Choroid plexus epithelial cell (primary cell): ENCODE measurements at regions not wholly inside any gene's neighbourhood (a gene's known extent, or its start where the extent isn't known, plus 50 kb on each side); places are given as distances from the start of the nearest gene placed in this dataset.

Experiments
- DNase-seq: peaks from one replicate; pipeline ENCODE4 v3.0.0-alpha.2; 2010; ENCODE audit warnings: low read depth
- H3K4me3 ChIP-seq: 2 replicates; pipeline ENCODE4 v1.5.1; 2011; ENCODE audit warnings: low read depth, mild to moderate bottlenecking, control low read depth, low read length, moderate library complexity
- TF ChIP-seq, protein P1 (sequence below): conservative IDR thresholded peaks from 2 replicates; pipeline ENCODE4 v1.5.1; 2011; ENCODE audit warnings: low read depth, mild to moderate bottlenecking, control low read depth, inconsistent platforms, low read length, moderate library complexity

DNA sequence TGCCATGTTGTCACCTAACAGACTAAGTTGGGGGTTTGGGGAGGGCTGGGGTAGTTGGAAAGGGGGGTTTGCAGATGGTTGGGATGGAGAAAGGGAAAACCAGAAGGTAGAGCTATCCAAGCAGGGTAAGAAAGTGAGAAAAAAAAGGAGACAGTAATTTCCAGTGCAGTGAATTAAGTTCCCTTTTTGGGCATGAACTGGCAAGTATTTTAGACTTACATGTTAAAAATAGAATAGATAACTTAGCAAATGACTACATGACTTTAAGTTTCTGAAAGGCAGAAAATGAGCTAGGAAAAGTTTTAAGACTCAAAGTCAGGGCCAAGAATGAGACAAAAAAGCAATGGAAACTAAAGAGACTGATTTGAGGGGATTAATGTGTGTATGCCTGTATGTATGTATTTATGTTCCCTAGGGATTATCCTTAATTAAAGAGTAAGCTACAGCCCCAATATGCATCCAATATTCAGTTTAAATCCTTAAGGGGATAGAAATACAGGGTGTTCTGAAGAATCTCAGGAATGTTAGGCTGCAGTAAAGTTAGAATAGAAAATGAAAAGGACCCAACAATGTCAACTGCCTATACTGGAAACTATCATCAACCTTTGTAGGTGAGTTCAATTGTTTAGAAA is 285.2 kb upstream of the MME start:
- DNase-seq, result no peak
- no peak overlapping the region for H3K4me3 ChIP-seq

DNA sequence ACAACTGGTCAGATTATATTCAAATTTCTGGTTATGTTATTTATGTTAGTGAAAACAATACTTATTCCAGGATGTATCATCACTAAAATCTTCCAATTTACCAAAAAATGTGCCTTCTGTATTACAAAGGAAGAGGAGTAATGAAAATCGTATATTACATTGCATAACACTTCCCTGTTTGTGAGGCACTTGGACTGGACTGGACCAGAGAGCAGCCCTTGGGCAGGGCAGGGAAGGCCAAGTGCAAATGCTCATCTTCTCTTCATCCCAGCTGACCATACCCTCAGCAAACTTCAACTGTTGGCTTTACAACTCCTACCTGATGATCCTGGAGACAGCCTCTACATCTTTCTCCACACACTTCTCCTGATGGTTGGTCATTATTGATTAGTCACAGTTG is 285.7 kb upstream of the MME start:
- no peak overlapping the region for H3K4me3 ChIP-seq
- no peak for DNase-seq
- TF ChIP-seq, protein P1, sequence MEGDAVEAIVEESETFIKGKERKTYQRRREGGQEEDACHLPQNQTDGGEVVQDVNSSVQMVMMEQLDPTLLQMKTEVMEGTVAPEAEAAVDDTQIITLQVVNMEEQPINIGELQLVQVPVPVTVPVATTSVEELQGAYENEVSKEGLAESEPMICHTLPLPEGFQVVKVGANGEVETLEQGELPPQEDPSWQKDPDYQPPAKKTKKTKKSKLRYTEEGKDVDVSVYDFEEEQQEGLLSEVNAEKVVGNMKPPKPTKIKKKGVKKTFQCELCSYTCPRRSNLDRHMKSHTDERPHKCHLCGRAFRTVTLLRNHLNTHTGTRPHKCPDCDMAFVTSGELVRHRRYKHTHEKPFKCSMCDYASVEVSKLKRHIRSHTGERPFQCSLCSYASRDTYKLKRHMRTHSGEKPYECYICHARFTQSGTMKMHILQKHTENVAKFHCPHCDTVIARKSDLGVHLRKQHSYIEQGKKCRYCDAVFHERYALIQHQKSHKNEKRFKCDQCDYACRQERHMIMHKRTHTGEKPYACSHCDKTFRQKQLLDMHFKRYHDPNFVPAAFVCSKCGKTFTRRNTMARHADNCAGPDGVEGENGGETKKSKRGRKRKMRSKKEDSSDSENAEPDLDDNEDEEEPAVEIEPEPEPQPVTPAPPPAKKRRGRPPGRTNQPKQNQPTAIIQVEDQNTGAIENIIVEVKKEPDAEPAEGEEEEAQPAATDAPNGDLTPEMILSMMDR, result no peak

More for the DNA sequence above, 285.2 kb upstream of the MME start:
- TF ChIP-seq, protein P1, result no peak

DNA sequence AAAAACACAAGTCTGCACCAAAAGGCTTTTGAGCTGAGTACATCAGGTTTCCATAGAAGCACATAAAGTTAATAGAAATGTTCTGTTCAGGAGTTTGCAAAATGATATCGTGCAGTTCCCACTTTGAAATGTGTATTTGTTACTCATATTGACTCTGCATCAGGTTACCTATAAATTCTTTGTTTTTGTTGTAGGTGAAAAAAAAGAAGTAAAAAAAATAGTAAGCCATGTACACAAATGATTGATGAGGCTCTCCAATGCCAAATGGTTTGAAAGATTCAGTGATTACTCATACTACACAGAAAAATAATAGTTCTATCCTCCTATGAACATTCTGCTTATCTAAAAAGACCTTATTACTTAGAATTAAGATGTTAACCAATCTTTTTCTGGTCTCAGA is 287.3 kb upstream of the MME start:
- TF ChIP-seq, protein P1, result no peak
- DNase-seq, result no peak
- H3K4me3 ChIP-seq, result no peak overlapping the region

DNA sequence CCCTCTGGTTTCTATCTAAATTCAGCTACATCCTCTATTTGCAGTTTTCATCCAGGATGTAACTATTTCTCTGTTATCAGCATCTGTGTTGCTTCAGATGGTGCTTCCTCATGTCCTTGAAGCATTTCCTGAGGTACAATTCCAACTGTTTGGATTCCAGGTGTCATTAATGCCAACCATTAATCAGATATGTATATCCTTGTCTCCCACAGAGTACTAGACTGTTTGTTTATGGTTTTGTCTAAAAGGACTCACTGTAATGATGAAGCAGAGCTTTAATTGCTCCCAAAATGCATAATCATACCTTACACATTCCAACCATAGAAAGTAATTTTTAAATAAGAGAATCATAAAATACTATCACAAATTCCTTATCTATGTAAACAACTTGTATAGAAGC is 288.5 kb upstream of the MME start:
- no peak overlapping the region for H3K4me3 ChIP-seq
- no peak for DNase-seq
- TF ChIP-seq, protein P1, result no peak

DNA sequence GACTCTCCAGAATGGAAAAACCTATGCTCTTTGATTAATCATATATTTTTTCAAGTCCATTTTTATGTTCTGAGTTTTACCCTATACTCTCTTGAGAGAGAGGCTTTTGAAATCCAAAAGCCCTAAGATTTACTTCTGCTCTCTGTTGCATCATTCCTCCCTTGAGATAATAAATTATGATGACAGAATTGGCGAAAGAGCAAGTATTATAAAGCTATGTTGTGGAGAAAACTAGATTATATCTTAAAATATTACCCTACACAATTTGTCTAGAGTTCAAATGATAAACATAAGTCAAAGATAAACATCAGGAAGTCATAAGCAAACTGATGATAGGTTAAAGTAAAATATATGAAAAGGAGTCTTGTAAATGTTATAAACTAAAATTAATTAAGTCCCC is 293.4 kb upstream of the MME start:
- TF ChIP-seq, protein P1, result no peak
- H3K4me3 ChIP-seq, result no peak overlapping the region
- DNase-seq, result no peak

DNA sequence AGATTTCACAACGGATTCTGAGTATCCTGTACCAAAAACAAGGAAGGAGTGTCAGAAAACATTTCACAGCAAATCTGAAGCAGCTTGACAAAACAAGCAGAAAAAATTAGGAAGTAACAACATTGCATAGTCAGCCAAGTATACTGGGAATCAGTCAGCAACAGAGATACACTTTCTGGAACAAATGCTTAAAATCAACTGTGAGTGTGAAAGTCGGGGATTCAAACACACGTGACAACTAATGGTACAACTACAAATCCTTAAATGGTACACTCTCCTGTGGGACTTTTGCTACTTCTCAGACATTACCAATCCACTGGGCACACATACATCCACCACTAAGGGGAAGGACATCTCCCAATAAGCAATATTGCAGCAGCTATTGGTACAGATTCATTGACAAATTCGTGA is 296.6 kb upstream of the MME start:
- no peak for DNase-seq
- TF ChIP-seq, protein P1, result no peak
- H3K4me3 ChIP-seq, result no peak overlapping the region

DNA sequence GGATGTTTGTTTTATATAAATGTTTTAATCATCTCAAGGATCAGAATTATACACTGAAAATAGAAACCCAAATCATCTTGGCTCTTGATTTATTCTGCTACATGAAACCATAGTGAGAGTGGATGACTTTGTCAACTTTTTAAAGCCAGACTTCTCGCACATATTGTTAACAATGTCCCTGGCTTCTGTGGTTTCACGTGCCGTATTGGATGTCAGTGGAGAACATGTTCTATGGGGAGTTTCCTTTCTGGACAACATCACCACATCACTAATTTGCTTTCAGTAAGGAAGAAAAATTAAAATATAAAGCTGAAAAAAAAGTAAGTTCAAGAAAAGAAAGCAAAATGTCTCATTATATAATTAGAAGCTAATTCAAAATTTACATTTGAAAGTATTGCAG is 297.1 kb upstream of the MME start:
- TF ChIP-seq, protein P1, result no peak
- DNase-seq, result no peak

More for the DNA sequence above, 297.1 kb upstream of the MME start:
- H3K4me3 ChIP-seq, result no peak overlapping the region
